Neuronal stem cell (in vitro differentiated cells): ENCODE measurements at regions not wholly inside any gene's neighbourhood (a gene's known extent, or its start where the extent isn't known, plus 50 kb on each side); places are given as distances from the start of the nearest gene placed in this dataset.

Experiments used
- DNase-seq: peaks from one replicate; pipeline ENCODE4 v3.0.0-alpha.2; 2013; ENCODE audit warnings: low spot score
- H2AFZ ChIP-seq: one replicate; pipeline ENCODE4 v1.6.1; 2013; ENCODE audit warnings: mild to moderate bottlenecking, low read length, inconsistent platforms
- H2AK5ac ChIP-seq: 2 replicates; pipeline ENCODE4 v1.6.1; 2013; ENCODE audit warnings: low read depth, mild to moderate bottlenecking, inconsistent platforms, low read length, moderate library complexity, mixed read lengths
- H2BK120ac ChIP-seq: 2 replicates; pipeline ENCODE4 v1.6.1; 2013; ENCODE audit warnings: low read depth, mild to moderate bottlenecking, inconsistent platforms, low read length, moderate library complexity, mixed read lengths
- H2BK12ac ChIP-seq: one replicate; pipeline ENCODE4 v1.6.1; 2013; ENCODE audit warnings: low read length, inconsistent platforms
- H2BK15ac ChIP-seq: 2 replicates; pipeline ENCODE4 v1.6.1; 2013; ENCODE audit warnings: mild to moderate bottlenecking, low read length, inconsistent platforms, mixed read lengths
- H2BK5ac ChIP-seq: one replicate; pipeline ENCODE4 v1.6.1; 2013; ENCODE audit warnings: inconsistent platforms, mild to moderate bottlenecking, low read length, moderate library complexity
- H3K14ac ChIP-seq: one replicate; pipeline ENCODE4 v1.6.1; 2013; ENCODE audit warnings: low read length, inconsistent platforms
- H3K18ac ChIP-seq: 2 replicates; pipeline ENCODE4 v1.6.1; 2013; ENCODE audit warnings: low read length, inconsistent platforms
- H3K23ac ChIP-seq: 2 replicates; pipeline ENCODE4 v1.6.1; 2013; ENCODE audit warnings: low read depth, mild to moderate bottlenecking, mixed read lengths, low read length, inconsistent platforms; ENCODE audit not compliant: poor library complexity
- H3K27ac ChIP-seq: replicated peaks from 3 replicates; pipeline ENCODE4 v1.5.1; 2013; ENCODE audit warnings: low read length, inconsistent platforms
- H3K27me3 ChIP-seq, 3 experiments: 2 replicates each; pipeline ENCODE4 v1.6.1; 2013; ENCODE audit warnings: low read length in 3 of 3, mild to moderate bottlenecking in 2 of 3, inconsistent platforms in 1 of 3, low read depth in 1 of 3, mixed read lengths in 1 of 3, moderate library complexity in 1 of 3; ENCODE audit not compliant: control insufficient read depth in 3 of 3, insufficient read depth in 3 of 3
- H3K36me3 ChIP-seq, 2 donors: replicated peaks in 1 of 2; 2 replicates each; pipeline ENCODE4 v1.6.1; 2013; ENCODE audit warnings: low read length in 2 of 2; ENCODE audit not compliant: control insufficient read depth in 2 of 2, insufficient read depth in 2 of 2
- H3K4ac ChIP-seq: 2 replicates; pipeline ENCODE4 v1.6.1; 2013; ENCODE audit warnings: inconsistent platforms, mild to moderate bottlenecking, low read length, moderate library complexity
- H3K4me1 ChIP-seq, 2 donors: 1 replicate in 1 of 2; 2 replicates in 1 of 2; pipeline ENCODE4 v1.6.1; 2013; ENCODE audit warnings: low read length in 2 of 2, low read depth in 1 of 2; ENCODE audit not compliant: control insufficient read depth in 2 of 2, insufficient read depth in 1 of 2
- H3K4me2 ChIP-seq: one replicate; pipeline ENCODE4 v1.6.1; 2013; ENCODE audit warnings: mild to moderate bottlenecking, low read length, inconsistent platforms; ENCODE audit not compliant: insufficient read depth, poor library complexity, severe bottlenecking
- H3K4me3 ChIP-seq, 2 donors: 2 replicates each; pipeline ENCODE4 v1.5.1; 2013; ENCODE audit warnings: low read length in 2 of 2, mild to moderate bottlenecking in 2 of 2, inconsistent platforms in 1 of 2, moderate library complexity in 1 of 2
- H3K79me1 ChIP-seq: one replicate; pipeline ENCODE4 v1.6.1; 2013; ENCODE audit warnings: low read depth, mild to moderate bottlenecking, inconsistent platforms, low read length, moderate library complexity
- H3K9ac ChIP-seq: one replicate; pipeline ENCODE4 v1.6.1; 2013; ENCODE audit warnings: mild to moderate bottlenecking, low read depth, low read length, inconsistent platforms; ENCODE audit not compliant: poor library complexity
- H3K9me3 ChIP-seq, 2 donors: replicated peaks in 1 of 2; 2 replicates each; pipeline versions ENCODE3 to v1.6.1; 2013; ENCODE audit warnings: low read length in 2 of 2, mild to moderate bottlenecking in 2 of 2, inconsistent platforms in 1 of 2, low read depth in 1 of 2, mixed read lengths in 1 of 2, moderate library complexity in 1 of 2; ENCODE audit not compliant: control insufficient read depth in 2 of 2, insufficient read depth in 1 of 2
- H4K8ac ChIP-seq: one replicate; pipeline ENCODE4 v1.6.1; 2013; ENCODE audit warnings: low read depth, mild to moderate bottlenecking, inconsistent platforms, low read length, moderate library complexity
- H4K91ac ChIP-seq: one replicate; pipeline ENCODE4 v1.6.1; 2013; ENCODE audit warnings: low read length, low read depth, mild to moderate bottlenecking, inconsistent platforms; ENCODE audit not compliant: poor library complexity
- WGBS, 2 donors: extraction: QIAGEN DNeasy Blood & Tissue Kit; methylation state at CpG; one replicate each; pipeline ENCODE4 v1.1.7; 2013; ENCODE audit warnings: missing lambda C conversion rate in 2 of 2, mixed read lengths in 1 of 2; ENCODE audit not compliant: insufficient read length in 2 of 2, insufficient replicate concordance in 1 of 2; ENCODE audit errors: extremely low coverage in 2 of 2; 5-methylcytosine and 5-hydroxymethylcytosine counted together

GRCh38 chr5:2204366-2205184 lies 321.9 kb upstream of the IRX4 start:
- H3K4me2 ChIP-seq = no peak overlapping the region
- DNase-seq = no peak
- H3K18ac ChIP-seq = peak overlapping the region; percentile 50
- H3K14ac ChIP-seq = peak overlapping the region; percentile 85
- H3K27ac ChIP-seq = no peak overlapping the region
- H3K9ac ChIP-seq = no peak overlapping the region
- no peak overlapping the region for H2BK12ac ChIP-seq
- H2AFZ ChIP-seq = no peak overlapping the region
- no peaks in the 10 kb centered on the region for H3K36me3 ChIP-seq
- peaks cover 0 to 59% (median 8%) of the 10 kb centered on the region in 3 experiments for H3K27me3 ChIP-seq
- H4K91ac ChIP-seq = no peak overlapping the region
- no peak overlapping the region for H2BK120ac ChIP-seq
- peaks cover 0 to 40% of the 10 kb centered on the region in 2 donors for H3K4me1 ChIP-seq
- H2AK5ac ChIP-seq = no peak overlapping the region
- H4K8ac ChIP-seq = peak overlapping the region; percentile 90
- no peak overlapping the region for H3K4ac ChIP-seq
- no peaks in the 10 kb centered on the region for H3K9me3 ChIP-seq
- H2BK15ac ChIP-seq = no peak overlapping the region
- H2BK5ac ChIP-seq = no peak overlapping the region
- no peak overlapping the region for H3K4me3 ChIP-seq
- no peaks in the 10 kb centered on the region for H3K79me1 ChIP-seq
- no CpG with 5 or more reads among the region's 21 CpGs for WGBS, 2 donors
- H3K23ac ChIP-seq = peak overlapping the region; percentile 10

GRCh38 chr5:2203774-2204173 lies 321.0 kb upstream of the IRX4 start:
- DNase-seq = no peak
- Histone ChIP-seq H2BK5ac (no peak overlapping the region), H3K27ac (no peak overlapping the region), H3K79me1 (no peaks in the 10 kb centered on the region), H3K9ac (no peak overlapping the region), H2AFZ (no peak overlapping the region), H4K91ac (no peak overlapping the region), H3K23ac (no peak overlapping the region), H3K9me3 (no peaks in the 10 kb centered on the region), H2BK120ac (no peak overlapping the region), H4K8ac (no peak overlapping the region), H3K4me3 (no peak overlapping the region), H3K4me1 (peaks cover 0 to 40% of the 10 kb centered on the region in 2 donors), H3K14ac (no peak overlapping the region), H3K18ac (no peak overlapping the region), H3K4me2 (no peak overlapping the region), H2BK12ac (no peak overlapping the region), H3K27me3 (peaks cover 0 to 61% (median 8%) of the 10 kb centered on the region in 3 experiments), H3K36me3 (no peaks in the 10 kb centered on the region), H3K4ac (no peak overlapping the region), H2AK5ac (no peak overlapping the region), H2BK15ac (no peak overlapping the region)
- no CpG with 5 or more reads among the region's 3 CpGs for WGBS, 2 donors

GRCh38 chr5:2201832-2202231 lies 319.1 kb upstream of the IRX4 start:
- no peak overlapping the region for H2BK5ac ChIP-seq
- H3K4ac ChIP-seq = no peak overlapping the region
- no peak overlapping the region for H2BK15ac ChIP-seq
- no peak overlapping the region for H2AFZ ChIP-seq
- H4K8ac ChIP-seq = no peak overlapping the region
- H3K4me1 ChIP-seq = peaks cover 6 to 39% of the 10 kb centered on the region in 2 donors
- H3K4me3 ChIP-seq = no peak overlapping the region
- no peak for DNase-seq
- no peak overlapping the region for H3K23ac ChIP-seq
- H3K27ac ChIP-seq = no peak overlapping the region
- no peak overlapping the region for H2BK12ac ChIP-seq
- no peak overlapping the region for H3K14ac ChIP-seq
- no peak overlapping the region for H4K91ac ChIP-seq
- no peak overlapping the region for H3K4me2 ChIP-seq
- H3K79me1 ChIP-seq = no peaks in the 10 kb centered on the region
- peaks cover 0 to 48% (median 8%) of the 10 kb centered on the region in 3 experiments for H3K27me3 ChIP-seq
- no peaks in the 10 kb centered on the region for H3K9me3 ChIP-seq
- no peak overlapping the region for H3K18ac ChIP-seq
- no peak overlapping the region for H3K9ac ChIP-seq
- WGBS, 2 donors = no CpG with 5 or more reads among the region's 9 CpGs
- no peak overlapping the region for H2BK120ac ChIP-seq
- H2AK5ac ChIP-seq = no peak overlapping the region
- H3K36me3 ChIP-seq = no peaks in the 10 kb centered on the region

- Histone ChIP-seq H2AK5ac (no peak overlapping the region), H3K9me3 (no peaks in the 10 kb centered on the region), H2AFZ (no peak overlapping the region), H3K4me1 (peaks cover 9 to 42% of the 10 kb centered on the region in 2 donors), H2BK15ac (no peak overlapping the region), H3K36me3 (no peaks in the 10 kb centered on the region), H3K4me2 (no peak overlapping the region), H4K8ac (no peak overlapping the region), H3K23ac (no peak overlapping the region), H4K91ac (no peak overlapping the region), H3K14ac (no peak overlapping the region), H3K79me1 (no peaks in the 10 kb centered on the region), H2BK120ac (no peak overlapping the region), H3K9ac (no peak overlapping the region), H3K27ac (no peak overlapping the region), H2BK12ac (no peak overlapping the region), H3K18ac (no peak overlapping the region), H3K4ac (no peak overlapping the region), H3K4me3 (no peak overlapping the region), H2BK5ac (no peak overlapping the region), H3K27me3 (peaks cover 0 to 49% (median 8%) of the 10 kb centered on the region in 3 experiments)
- no CpG with 5 or more reads among the region's 2 CpGs for WGBS, 2 donors
- DNase-seq = no peak
Measured at GRCh38 chr5:2201421-2201820, 318.7 kb upstream of the IRX4 start.
